ENCODE measurements at regions not wholly inside any gene's neighbourhood (a gene's known extent, or its start where the extent isn't known, plus 50 kb on each side); places are given as distances from the start of the nearest gene placed in this dataset.

DNA sequence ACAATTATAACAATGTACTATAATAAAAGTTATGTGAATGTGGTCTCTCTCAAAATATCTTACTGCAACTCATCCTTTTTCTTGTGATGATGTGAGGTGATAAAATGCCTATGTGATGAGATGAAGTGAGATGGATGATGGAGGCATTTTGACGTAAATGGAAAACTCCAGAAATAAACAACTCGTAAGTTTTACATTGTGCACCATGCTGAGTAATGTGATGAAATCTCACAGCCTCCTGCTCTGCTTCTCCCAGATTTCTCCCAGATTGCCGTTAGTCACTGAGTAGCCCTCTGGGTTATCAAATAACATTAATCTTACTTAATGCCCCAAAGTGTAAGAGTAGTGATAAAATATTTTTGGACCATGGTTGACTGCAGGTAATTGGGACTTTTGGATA, 64.8 kb upstream of the SLCO2A1 start:
- no peak overlapping the region for H3K4me3 ChIP-seq (replicated peaks; ENCODE audit: low read depth, low read length)
- TF ChIP-seq, protein P1, sequence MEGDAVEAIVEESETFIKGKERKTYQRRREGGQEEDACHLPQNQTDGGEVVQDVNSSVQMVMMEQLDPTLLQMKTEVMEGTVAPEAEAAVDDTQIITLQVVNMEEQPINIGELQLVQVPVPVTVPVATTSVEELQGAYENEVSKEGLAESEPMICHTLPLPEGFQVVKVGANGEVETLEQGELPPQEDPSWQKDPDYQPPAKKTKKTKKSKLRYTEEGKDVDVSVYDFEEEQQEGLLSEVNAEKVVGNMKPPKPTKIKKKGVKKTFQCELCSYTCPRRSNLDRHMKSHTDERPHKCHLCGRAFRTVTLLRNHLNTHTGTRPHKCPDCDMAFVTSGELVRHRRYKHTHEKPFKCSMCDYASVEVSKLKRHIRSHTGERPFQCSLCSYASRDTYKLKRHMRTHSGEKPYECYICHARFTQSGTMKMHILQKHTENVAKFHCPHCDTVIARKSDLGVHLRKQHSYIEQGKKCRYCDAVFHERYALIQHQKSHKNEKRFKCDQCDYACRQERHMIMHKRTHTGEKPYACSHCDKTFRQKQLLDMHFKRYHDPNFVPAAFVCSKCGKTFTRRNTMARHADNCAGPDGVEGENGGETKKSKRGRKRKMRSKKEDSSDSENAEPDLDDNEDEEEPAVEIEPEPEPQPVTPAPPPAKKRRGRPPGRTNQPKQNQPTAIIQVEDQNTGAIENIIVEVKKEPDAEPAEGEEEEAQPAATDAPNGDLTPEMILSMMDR (IDR thresholded peaks at IDR 0.05; ENCODE audit: low read length, missing control alignments), result no peak
- DNase-seq (ENCODE audit: low read depth), result peak; percentile 77

DNA sequence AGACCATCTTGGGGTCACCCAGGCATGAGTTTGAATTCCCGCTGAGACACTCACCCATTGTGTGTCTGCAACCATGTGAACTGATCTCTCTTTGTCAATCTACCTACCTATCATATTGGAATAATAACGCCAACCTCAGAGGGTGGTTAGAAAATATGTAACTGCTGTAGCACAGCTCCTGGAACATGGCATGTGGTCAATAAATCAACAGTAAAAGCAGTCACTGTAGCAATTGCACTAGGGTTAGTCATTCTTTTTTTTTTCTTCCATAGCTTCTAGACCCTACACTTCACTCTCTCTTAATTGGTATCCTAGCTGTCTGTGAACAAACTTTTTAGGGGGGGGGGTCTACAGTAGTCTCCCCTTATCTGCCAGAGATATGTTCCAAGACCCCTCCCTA, 64.2 kb upstream of the SLCO2A1 start:
- TF ChIP-seq, protein P1 (IDR thresholded peaks at IDR 0.05; ENCODE audit: low read length, missing control alignments), result no peak
- H3K4me3 ChIP-seq (replicated peaks; ENCODE audit: low read depth, low read length), result no peak overlapping the region
- no peak for DNase-seq (ENCODE audit: low read depth)

DNA sequence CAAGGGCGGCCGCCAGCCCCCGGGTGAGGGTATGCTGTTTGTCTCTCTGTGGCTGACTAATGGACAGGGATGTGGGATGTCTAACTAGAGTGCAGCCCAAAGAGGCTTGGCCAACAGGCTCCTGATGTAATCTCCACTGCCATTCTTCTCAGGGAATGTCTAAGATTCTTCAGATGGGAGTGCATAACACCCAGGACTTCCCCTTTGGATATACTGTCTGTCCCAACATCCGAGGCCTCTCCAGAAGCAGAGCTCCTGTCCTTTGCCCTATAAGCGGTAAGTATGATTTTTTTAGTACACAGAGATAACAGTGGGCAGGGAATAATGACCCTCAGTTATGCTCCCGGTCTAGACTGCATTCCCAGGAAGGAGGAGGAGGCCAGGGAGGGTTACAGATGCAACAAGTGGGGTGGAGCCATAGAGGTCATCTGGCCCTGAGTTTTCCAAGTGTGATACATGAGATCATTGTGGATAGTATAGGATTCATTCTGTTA, 62.5 kb upstream of the SLCO2A1 start:
- DNase-seq (ENCODE audit: low read depth), result peak; percentile 75
- TF ChIP-seq, protein P1 (IDR thresholded peaks at IDR 0.05; ENCODE audit: low read length, missing control alignments), result no peak
- H3K4me3 ChIP-seq (replicated peaks; ENCODE audit: low read depth, low read length), result no peak overlapping the region

DNA sequence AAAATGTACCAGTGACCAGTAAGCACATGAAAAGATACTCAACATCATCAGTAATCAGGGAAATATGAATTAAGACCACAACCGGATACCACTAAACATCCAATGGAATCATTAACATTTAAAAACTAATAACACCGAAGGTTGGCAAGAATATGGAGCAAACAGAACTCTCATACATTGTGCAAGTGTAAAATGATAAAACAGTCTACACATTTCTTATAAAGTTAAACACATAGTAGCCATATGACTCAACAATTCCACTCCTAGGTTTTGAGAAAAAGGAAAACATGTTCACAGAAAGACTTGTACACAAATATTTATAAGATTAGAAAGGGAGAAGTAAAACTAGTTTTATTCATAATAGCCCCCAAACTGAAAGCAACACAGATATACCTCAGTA, 60.3 kb upstream of the SLCO2A1 start:
- TF ChIP-seq, protein P1 (IDR thresholded peaks at IDR 0.05; ENCODE audit: low read length, missing control alignments), result no peak
- DNase-seq (ENCODE audit: low read depth), result peak; percentile 59
- H3K4me3 ChIP-seq (replicated peaks; ENCODE audit: low read depth, low read length), result no peak overlapping the region

DNA sequence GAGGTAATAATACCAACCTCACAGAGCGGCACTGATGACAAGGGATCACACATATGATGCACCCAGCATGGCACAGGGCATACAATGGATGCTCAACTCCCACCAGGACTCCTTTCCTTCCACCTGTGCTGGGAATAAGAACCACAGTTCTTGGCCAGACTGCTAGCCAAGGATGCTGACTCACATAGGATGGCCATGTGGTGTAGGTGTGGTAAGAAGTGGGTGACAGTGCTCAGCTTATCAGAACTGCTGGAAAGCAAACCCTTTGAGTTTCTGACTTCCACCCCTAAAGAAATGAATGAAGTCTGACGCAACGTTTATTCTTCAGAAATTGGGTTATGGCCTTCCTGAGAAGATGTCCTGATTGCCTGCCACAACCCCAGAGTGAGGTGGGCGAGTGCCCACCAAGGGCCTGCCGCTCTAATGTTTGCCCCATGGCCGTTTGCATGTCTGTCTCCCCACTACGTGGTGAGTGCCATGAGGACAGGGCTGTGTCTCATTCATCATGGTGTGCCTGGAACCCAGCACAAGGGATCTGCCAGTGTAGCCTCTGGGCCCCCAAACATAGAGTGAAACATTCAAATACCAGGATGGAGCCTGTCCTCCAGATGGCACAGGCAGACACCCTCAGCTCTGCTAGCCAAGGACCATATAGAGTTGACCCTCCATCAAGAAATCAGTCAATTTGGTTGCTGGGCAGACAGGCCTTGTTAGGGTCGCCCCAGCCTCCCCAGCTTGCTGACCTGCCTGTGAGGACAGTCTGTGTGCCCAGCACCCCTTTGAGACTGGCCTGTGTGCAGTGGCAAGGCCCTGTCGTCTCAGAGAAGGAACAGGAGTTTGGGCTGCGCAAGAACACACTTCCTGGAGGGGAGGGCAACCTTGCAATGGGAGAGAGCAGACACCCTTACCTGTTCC, 57.6 kb upstream of the SLCO2A1 start:
- H3K4me3 ChIP-seq (replicated peaks; ENCODE audit: low read depth, low read length), result no peak overlapping the region
- TF ChIP-seq, protein P1 (IDR thresholded peaks at IDR 0.05; ENCODE audit: low read length, missing control alignments), result no peak
- DNase-seq (ENCODE audit: low read depth), result no peak

DNA sequence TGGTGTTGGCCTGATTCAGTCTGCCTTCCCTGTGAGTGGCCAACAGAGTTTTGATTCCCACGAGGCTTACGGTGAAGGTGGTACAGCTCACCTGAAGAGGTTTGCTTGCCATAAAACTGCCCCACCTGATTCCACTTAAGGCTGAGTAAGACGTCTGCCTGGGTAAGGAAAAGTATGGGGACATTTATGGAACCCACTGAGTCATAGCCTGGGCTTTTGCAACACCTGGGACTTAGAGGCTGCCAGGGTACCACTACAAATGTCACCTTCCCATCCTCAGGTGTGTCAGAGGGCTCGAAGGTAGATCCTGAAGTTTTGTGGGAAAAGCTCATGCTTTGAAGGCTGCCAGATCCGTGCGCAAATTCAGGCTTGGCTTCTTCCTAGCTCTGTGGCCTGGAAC, 56.9 kb upstream of the SLCO2A1 start:
- TF ChIP-seq, protein P1 (IDR thresholded peaks at IDR 0.05; ENCODE audit: low read length, missing control alignments), result no peak
- no peak overlapping the region for H3K4me3 ChIP-seq (replicated peaks; ENCODE audit: low read depth, low read length)
- no peak for DNase-seq (ENCODE audit: low read depth)
